Keratinocyte (primary cell): ENCODE measurements at regions not wholly inside any gene's neighbourhood (a gene's known extent, or its start where the extent isn't known, plus 50 kb on each side); places are given as distances from the start of the nearest gene placed in this dataset.

Experiments
- DNase-seq: peaks from one replicate; pipeline ENCODE4 v3.0.0-alpha.2; 2011; ENCODE audit warnings: low read depth, missing footprints, low spot score
- FAIRE-seq: peaks from 2 replicates; lab custom pipeline; 2011; peaks lifted over from hg19 to GRCh38; lab: Jason Lieb, UNC
- H2AFZ ChIP-seq: 2 replicates; pipeline ENCODE4 v1.6.0; 2012; ENCODE audit warnings: low read length, control low read depth, inconsistent platforms; ENCODE audit not compliant: control insufficient read depth
- H3K27ac ChIP-seq: 2 replicates; pipeline ENCODE4 v1.5.1; 2011; ENCODE audit warnings: low read length; ENCODE audit not compliant: control insufficient read depth, insufficient read depth
- H3K27me3 ChIP-seq: 3 replicates; pipeline ENCODE4 v1.6.0; 2011; ENCODE audit warnings: low read length; ENCODE audit not compliant: control insufficient read depth, insufficient read depth; ENCODE audit errors: extremely low read depth
- H3K36me3 ChIP-seq, 2 experiments: 2 replicates in 1 of 2; 3 replicates in 1 of 2; pipeline ENCODE4 v1.5.1; 2011; ENCODE audit warnings: low read length in 2 of 2, mild to moderate bottlenecking in 1 of 2; ENCODE audit not compliant: control insufficient read depth in 2 of 2, insufficient read depth in 2 of 2; ENCODE audit errors: extremely low read depth in 1 of 2
- H3K4me1 ChIP-seq: 3 replicates; pipeline ENCODE4 v1.5.1; 2011; ENCODE audit warnings: low read length; ENCODE audit not compliant: control insufficient read depth, insufficient read depth; ENCODE audit errors: extremely low read depth
- H3K4me2 ChIP-seq: 3 replicates; pipeline ENCODE4 v1.6.0; 2011; ENCODE audit warnings: low read depth, low read length; ENCODE audit not compliant: control insufficient read depth, insufficient read depth; ENCODE audit errors: extremely low read depth
- H3K4me3 ChIP-seq, 3 experiments: fragments of 200-600 bp in 1 of 3; sonication (generic) in 1 of 3; 2 replicates in 2 of 3; 3 replicates in 1 of 3; pipeline ENCODE4 v1.5.1; 2011 to 2016; ENCODE audit warnings: low read length in 3 of 3, mild to moderate bottlenecking in 3 of 3, control low read depth in 2 of 3, inconsistent platforms in 1 of 3, low read depth in 1 of 3, mixed read lengths in 1 of 3, mixed run types in 1 of 3, moderate library complexity in 1 of 3; ENCODE audit not compliant: control insufficient read depth in 2 of 3, insufficient read depth in 2 of 3; ENCODE audit errors: extremely low read depth in 1 of 3
- H3K79me2 ChIP-seq: 2 replicates; pipeline ENCODE4 v1.6.0; 2012; ENCODE audit warnings: low read length; ENCODE audit not compliant: control insufficient read depth, insufficient read depth
- H3K9ac ChIP-seq: 3 replicates; pipeline ENCODE4 v1.6.0; 2011; ENCODE audit warnings: low read length; ENCODE audit not compliant: control insufficient read depth, insufficient read depth; ENCODE audit errors: extremely low read depth
- H3K9me1 ChIP-seq: 3 replicates; pipeline ENCODE4 v1.6.0; 2011; ENCODE audit warnings: low read length; ENCODE audit not compliant: control insufficient read depth, insufficient read depth; ENCODE audit errors: extremely low read depth
- H3K9me3 ChIP-seq: 2 replicates; pipeline ENCODE4 v1.5.1; 2012; ENCODE audit warnings: low read depth, low read length; ENCODE audit not compliant: control insufficient read depth
- H4K20me1 ChIP-seq: 3 replicates; pipeline ENCODE4 v1.6.0; 2011; ENCODE audit warnings: low read length; ENCODE audit not compliant: control insufficient read depth, insufficient read depth; ENCODE audit errors: extremely low read depth
- CTCF ChIP-seq, 3 experiments: IDR thresholded peaks in 1 of 3; conservative IDR thresholded peaks in 1 of 3; optimal IDR thresholded peaks in 1 of 3; 2 replicates in 2 of 3; 3 replicates in 1 of 3; pipeline versions ENCODE3 to v1.5.1; 2011; ENCODE audit warnings: low read length in 3 of 3, mild to moderate bottlenecking in 3 of 3, moderate library complexity in 2 of 3, control low read depth in 1 of 3, inconsistent platforms in 1 of 3; ENCODE audit not compliant: insufficient read depth in 2 of 3; ENCODE audit errors: extremely low read depth in 1 of 3
- EZH2 ChIP-seq: IDR thresholded peaks from one replicate; pipeline ENCODE4 v1.6.1; 2012; ENCODE audit warnings: inconsistent platforms, mild to moderate bottlenecking, low read length, moderate library complexity
- dilution Hi-C: fragments of 300-500 bp; cut with MboI; formaldehyde crosslinking; loops from one replicate; pipeline ENCODE4 v1.7.0; 2020; ENCODE audit warnings: low sequenced_read_pairs; ENCODE audit not compliant: extremely low pct_ligation_motif_present

- Histone ChIP-seq H3K9ac (no peak overlapping the region), H3K9me1 (no peaks in the 10 kb centered on the region), H3K4me1 (no peaks in the 10 kb centered on the region), H3K36me3 (no peaks in the 10 kb centered on the region), H3K79me2 (no peaks in the 10 kb centered on the region), H3K4me2 (no peak overlapping the region), H2AFZ (no peak overlapping the region), H4K20me1 (no peaks in the 10 kb centered on the region), H3K27ac (no peak overlapping the region), H3K9me3 (no peaks in the 10 kb centered on the region), H3K4me3 (no peak overlapping the region), H3K27me3 (no peaks in the 10 kb centered on the region)
- FAIRE-seq (no peak), DNase-seq (no peak)
- no peak for TF ChIP-seq CTCF (optimal IDR thresholded peaks at IDR 0.05 in 1 of 3, IDR thresholded peaks at IDR 0.05 in 1 of 3, conservative IDR thresholded peaks at IDR 0.05 in 1 of 3; ENCODE audit: extremely low read depth in 1 of 3, insufficient read depth in 2 of 3, low read length in 3 of 3)
- TF ChIP-seq EZH2, result no peak
- dilution Hi-C loops, result no loop called here
These were observed 368.0 kb upstream of the FAM98A start for GRCh38 chr2:33967103-33967502.

GRCh38 chr2:33958591-33958990, 359.5 kb upstream of the FAM98A start:
- Histone ChIP-seq H3K4me1 (no peaks in the 10 kb centered on the region), H3K36me3 (no peaks in the 10 kb centered on the region), H3K9me3 (no peaks in the 10 kb centered on the region), H3K4me3 (no peak overlapping the region), H2AFZ (no peak overlapping the region), H3K9me1 (no peaks in the 10 kb centered on the region), H3K27me3 (no peaks in the 10 kb centered on the region), H3K27ac (no peak overlapping the region), H4K20me1 (no peaks in the 10 kb centered on the region), H3K9ac (no peak overlapping the region), H3K79me2 (no peaks in the 10 kb centered on the region), H3K4me2 (no peak overlapping the region)
- no peak for FAIRE-seq
- TF ChIP-seq EZH2 (no peak), CTCF (optimal IDR thresholded peaks at IDR 0.05 in 1 of 3, IDR thresholded peaks at IDR 0.05 in 1 of 3, conservative IDR thresholded peaks at IDR 0.05 in 1 of 3; ENCODE audit: extremely low read depth in 1 of 3, insufficient read depth in 2 of 3, low read length in 3 of 3) (no peak)
- no peak for DNase-seq
- dilution Hi-C loops, result no loop called here
